T-helper 2 cell treated with Interferon-gamma antibody and Interleukin-4, amounts not matched to agents 100 ng/mL and 5 ng/mL, for 36 hours (primary cell): ENCODE measurements at regions not wholly inside any gene's neighbourhood (a gene's known extent, or its start where the extent isn't known, plus 50 kb on each side); places are given as distances from the start of the nearest gene placed in this dataset.

Experiments used
- intact Hi-C: fragments of 100-400 bp; cut with micrococcal nuclease; formaldehyde crosslinking; loops from one replicate; pipeline ENCODE4 v1.15.1; 2023

- intact Hi-C loops: no loop called here
Measured at GRCh38 chr7:113715981-113716856, 202.6 kb downstream of the PPP1R3A start.

- intact Hi-C loops: no loop called here
Measured at GRCh38 chr7:113715262-113715661, 203.5 kb downstream of the PPP1R3A start.

GRCh38 chr7:113710310-113711096, 208.3 kb downstream of the PPP1R3A start:
- intact Hi-C loops: loop anchor here (5.0 kb wide), 1 partner anchor 1158 kb away; no protein-coding TSS in a partner anchor

- intact Hi-C loops: no loop called here
Measured at GRCh38 chr7:113705439-113705838, 213.4 kb downstream of the PPP1R3A start.

GRCh38 chr7:113698556-113699220, 220.1 kb downstream of the PPP1R3A start:
- intact Hi-C loops: no loop called here

- intact Hi-C loops: no loop called here
Measured at GRCh38 chr7:113694149-113694548, 224.7 kb downstream of the PPP1R3A start.

- intact Hi-C loops: no loop called here
Measured at GRCh38 chr7:113684165-113684564, 234.6 kb downstream of the PPP1R3A start.

GRCh38 chr7:113677811-113678210, 241.0 kb downstream of the PPP1R3A start:
- intact Hi-C loops: no loop called here

- intact Hi-C loops: no loop called here
Measured at GRCh38 chr7:113664867-113665266, 253.9 kb downstream of the PPP1R3A start.

GRCh38 chr7:113659416-113659815, 259.4 kb downstream of the PPP1R3A start:
- intact Hi-C loops: no loop called here

GRCh38 chr7:113657603-113658002, 261.2 kb downstream of the PPP1R3A start:
- intact Hi-C loops: no loop called here

- intact Hi-C loops: no loop called here
Measured at GRCh38 chr7:113652501-113652900, 266.3 kb downstream of the PPP1R3A start.

GRCh38 chr7:113649556-113649955, 269.3 kb downstream of the PPP1R3A start:
- intact Hi-C loops: no loop called here

GRCh38 chr7:113639221-113639620, 279.6 kb downstream of the PPP1R3A start:
- intact Hi-C loops: no loop called here

GRCh38 chr7:113636727-113637421, 281.9 kb downstream of the PPP1R3A start:
- intact Hi-C loops: no loop called here

- intact Hi-C loops: no loop called here
Measured at GRCh38 chr7:113635492-113635891, 283.3 kb downstream of the PPP1R3A start.

- intact Hi-C loops: no loop called here
Measured at GRCh38 chr7:113633073-113633472, 285.7 kb downstream of the PPP1R3A start.

GRCh38 chr7:113628948-113629847, 289.6 kb downstream of the PPP1R3A start:
- intact Hi-C loops: no loop called here

GRCh38 chr7:113625494-113626102, 293.2 kb downstream of the PPP1R3A start:
- intact Hi-C loops: no loop called here

- intact Hi-C loops: no loop called here
Measured at GRCh38 chr7:113622796-113623195, 296.0 kb downstream of the PPP1R3A start.
